ENCODE measurements at regions not wholly inside any gene's neighbourhood (a gene's known extent, or its start where the extent isn't known, plus 50 kb on each side); places are given as distances from the start of the nearest gene placed in this dataset.

DNA sequence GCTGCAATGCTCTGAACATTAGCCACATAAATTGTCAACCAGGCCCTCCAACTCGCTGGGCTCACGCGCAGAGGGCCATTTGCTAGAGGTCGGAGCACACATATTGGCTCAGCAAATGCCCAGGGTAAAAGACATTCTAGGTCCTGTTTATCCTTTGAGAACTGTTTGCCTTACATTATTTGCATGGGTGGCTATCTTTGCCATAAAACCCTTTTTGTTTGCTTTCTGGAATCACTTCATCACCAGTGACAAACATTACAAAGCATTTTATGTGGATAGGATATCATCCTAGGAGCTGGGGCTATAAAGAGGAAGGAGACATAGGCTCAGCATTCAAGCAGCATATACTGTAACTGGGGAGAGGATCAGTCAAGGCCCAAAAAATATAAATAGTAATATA, 149.2 kb upstream of the RAI2 start:
- no peak overlapping the region for H3K4me3 ChIP-seq (replicated peaks in 1 of 4; ENCODE audit: control extremely low read depth in 1 of 4, insufficient read depth in 1 of 4, low read depth in 3 of 4, low read length in 4 of 4)

GRCh38 chrX:18003876-18004275, 142.8 kb upstream of the RAI2 start:
- no peak overlapping the region for H2AFZ ChIP-seq (ENCODE audit: low read length)
- no peak overlapping the region for H3K9ac ChIP-seq (ENCODE audit: insufficient read depth, low read length)
- no peak for DNase-seq (ENCODE audit: low read depth in 2 of 2)
- no peak overlapping the region for H3K4me2 ChIP-seq (ENCODE audit: extremely low read depth, insufficient read depth, low read length)
- no peaks in the 10 kb centered on the region for H3K4me1 ChIP-seq (ENCODE audit: control insufficient read depth, extremely low read depth, insufficient read depth, low read length)
- H3K9me3 ChIP-seq (ENCODE audit: control insufficient read depth, insufficient read depth, low read depth, low read length) = no peaks in the 10 kb centered on the region
- no peaks in the 10 kb centered on the region for H4K20me1 ChIP-seq (ENCODE audit: control insufficient read depth, extremely low read depth, insufficient read depth, low read length)
- H3K79me2 ChIP-seq (ENCODE audit: control insufficient read depth, insufficient read depth, low read length) = no peaks in the 10 kb centered on the region
- H3K27me3 ChIP-seq (ENCODE audit: control insufficient read depth, insufficient read depth, low read length) = no peaks in the 10 kb centered on the region
- TF ChIP-seq, protein P1, sequence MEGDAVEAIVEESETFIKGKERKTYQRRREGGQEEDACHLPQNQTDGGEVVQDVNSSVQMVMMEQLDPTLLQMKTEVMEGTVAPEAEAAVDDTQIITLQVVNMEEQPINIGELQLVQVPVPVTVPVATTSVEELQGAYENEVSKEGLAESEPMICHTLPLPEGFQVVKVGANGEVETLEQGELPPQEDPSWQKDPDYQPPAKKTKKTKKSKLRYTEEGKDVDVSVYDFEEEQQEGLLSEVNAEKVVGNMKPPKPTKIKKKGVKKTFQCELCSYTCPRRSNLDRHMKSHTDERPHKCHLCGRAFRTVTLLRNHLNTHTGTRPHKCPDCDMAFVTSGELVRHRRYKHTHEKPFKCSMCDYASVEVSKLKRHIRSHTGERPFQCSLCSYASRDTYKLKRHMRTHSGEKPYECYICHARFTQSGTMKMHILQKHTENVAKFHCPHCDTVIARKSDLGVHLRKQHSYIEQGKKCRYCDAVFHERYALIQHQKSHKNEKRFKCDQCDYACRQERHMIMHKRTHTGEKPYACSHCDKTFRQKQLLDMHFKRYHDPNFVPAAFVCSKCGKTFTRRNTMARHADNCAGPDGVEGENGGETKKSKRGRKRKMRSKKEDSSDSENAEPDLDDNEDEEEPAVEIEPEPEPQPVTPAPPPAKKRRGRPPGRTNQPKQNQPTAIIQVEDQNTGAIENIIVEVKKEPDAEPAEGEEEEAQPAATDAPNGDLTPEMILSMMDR (conservative IDR thresholded peaks at IDR 0.05 in 1 of 2, IDR thresholded peaks at IDR 0.05 in 1 of 2; ENCODE audit: low read depth in 1 of 2, low read length in 2 of 2) = no peak
- TF ChIP-seq EZH2 (IDR thresholded peaks at IDR 0.05; ENCODE audit: low read length, missing control alignments) = no peak
- H3K36me3 ChIP-seq (ENCODE audit: control insufficient read depth, insufficient read depth, low read length) = no peaks in the 10 kb centered on the region
- no peak overlapping the region for H3K4me3 ChIP-seq (replicated peaks in 1 of 4; ENCODE audit: control extremely low read depth in 1 of 4, insufficient read depth in 1 of 4, low read depth in 3 of 4, low read length in 4 of 4)
- no peak overlapping the region for H3K27ac ChIP-seq (ENCODE audit: insufficient read depth, low read length)

More for the DNA sequence above, 149.2 kb upstream of the RAI2 start:
- Histone ChIP-seq H4K20me1 (ENCODE audit: control insufficient read depth, extremely low read depth, insufficient read depth, low read length) (no peaks in the 10 kb centered on the region), H3K27ac (ENCODE audit: insufficient read depth, low read length) (no peak overlapping the region), H3K9me3 (ENCODE audit: control insufficient read depth, insufficient read depth, low read depth, low read length) (no peaks in the 10 kb centered on the region), H3K9ac (ENCODE audit: insufficient read depth, low read length) (no peak overlapping the region), H3K4me2 (ENCODE audit: extremely low read depth, insufficient read depth, low read length) (no peak overlapping the region), H3K79me2 (ENCODE audit: control insufficient read depth, insufficient read depth, low read length) (no peaks in the 10 kb centered on the region), H3K4me1 (ENCODE audit: control insufficient read depth, extremely low read depth, insufficient read depth, low read length) (no peaks in the 10 kb centered on the region), H2AFZ (ENCODE audit: low read length) (no peak overlapping the region), H3K36me3 (ENCODE audit: control insufficient read depth, insufficient read depth, low read length) (no peaks in the 10 kb centered on the region), H3K27me3 (ENCODE audit: control insufficient read depth, insufficient read depth, low read length) (no peaks in the 10 kb centered on the region)
- no peak for DNase-seq (ENCODE audit: low read depth in 2 of 2)
- no peak for TF ChIP-seq EZH2 (IDR thresholded peaks at IDR 0.05; ENCODE audit: low read length, missing control alignments)
- TF ChIP-seq, protein P1 (conservative IDR thresholded peaks at IDR 0.05 in 1 of 2, IDR thresholded peaks at IDR 0.05 in 1 of 2; ENCODE audit: low read depth in 1 of 2, low read length in 2 of 2) = no peak

DNA sequence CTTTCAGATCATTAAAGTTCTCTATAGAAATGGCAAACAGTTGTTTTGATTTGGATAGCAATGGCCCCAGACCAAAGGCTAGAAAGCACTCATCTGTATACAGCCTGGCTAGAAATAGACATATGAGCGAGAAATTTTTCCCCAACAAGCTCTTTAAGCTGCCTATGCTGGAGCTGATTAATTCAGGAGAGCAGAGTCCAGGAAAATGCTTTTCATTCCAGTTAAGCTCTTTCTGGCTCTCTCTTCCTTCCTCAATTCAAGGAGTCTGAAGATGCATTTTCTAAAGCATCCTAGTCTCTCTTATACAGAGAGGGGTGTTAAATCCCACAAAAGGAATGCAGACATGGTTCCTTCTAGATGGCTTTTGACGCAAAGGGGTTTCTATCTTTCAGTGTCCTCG, 141.7 kb upstream of the RAI2 start:
- Histone ChIP-seq H4K20me1 (ENCODE audit: control insufficient read depth, extremely low read depth, insufficient read depth, low read length) (no peaks in the 10 kb centered on the region), H3K4me2 (ENCODE audit: extremely low read depth, insufficient read depth, low read length) (no peak overlapping the region), H3K27ac (ENCODE audit: insufficient read depth, low read length) (no peak overlapping the region), H3K9ac (ENCODE audit: insufficient read depth, low read length) (no peak overlapping the region), H3K27me3 (ENCODE audit: control insufficient read depth, insufficient read depth, low read length) (no peaks in the 10 kb centered on the region), H3K9me3 (ENCODE audit: control insufficient read depth, insufficient read depth, low read depth, low read length) (no peaks in the 10 kb centered on the region), H3K4me1 (ENCODE audit: control insufficient read depth, extremely low read depth, insufficient read depth, low read length) (no peaks in the 10 kb centered on the region), H2AFZ (ENCODE audit: low read length) (no peak overlapping the region), H3K4me3 (replicated peaks in 1 of 4; ENCODE audit: control extremely low read depth in 1 of 4, insufficient read depth in 1 of 4, low read depth in 3 of 4, low read length in 4 of 4) (no peak overlapping the region), H3K36me3 (ENCODE audit: control insufficient read depth, insufficient read depth, low read length) (no peaks in the 10 kb centered on the region), H3K79me2 (ENCODE audit: control insufficient read depth, insufficient read depth, low read length) (no peaks in the 10 kb centered on the region)
- TF ChIP-seq, protein P1 (conservative IDR thresholded peaks at IDR 0.05 in 1 of 2, IDR thresholded peaks at IDR 0.05 in 1 of 2; ENCODE audit: low read depth in 1 of 2, low read length in 2 of 2) = no peak
- no peak for TF ChIP-seq EZH2 (IDR thresholded peaks at IDR 0.05; ENCODE audit: low read length, missing control alignments)
- DNase-seq (ENCODE audit: low read depth in 2 of 2) = no peak

All from fibroblast of lung (primary cell).